ENCODE measurements at regions not wholly inside any gene's neighbourhood (a gene's known extent, or its start where the extent isn't known, plus 50 kb on each side); places are given as distances from the start of the nearest gene placed in this dataset.

- TF ChIP-seq RAD21 (IDR thresholded peaks at IDR 0.05; ENCODE audit: low read depth) (no peak), MAX (IDR thresholded peaks at IDR 0.05) (no peak), CEBPB (IDR thresholded peaks at IDR 0.05) (no peak), YY1 (IDR thresholded peaks at IDR 0.05; ENCODE audit: low read depth) (no peak), TAF1 (IDR thresholded peaks at IDR 0.05; ENCODE audit: low read depth) (no peak)
Measured at GRCh38 chr2:177042311-177042710, 170.3 kb upstream of the HNRNPA3 start.
